GM03348 (cell line): ENCODE measurements at regions not wholly inside any gene's neighbourhood (a gene's known extent, or its start where the extent isn't known, plus 50 kb on each side); places are given as distances from the start of the nearest gene placed in this dataset.

Experiments used
- DNase-seq: peaks from one replicate; pipeline ENCODE4 v3.0.0; 2012; ENCODE audit warnings: low spot score

- no peak for DNase-seq
Observed at GRCh38 chr12:116402163-116402939, 124.9 kb upstream of the MED13L start.

- DNase-seq, result no peak
Observed at GRCh38 chr12:116403546-116403945, 126.1 kb upstream of the MED13L start.

- DNase-seq, result no peak
Observed at GRCh38 chr12:116404247-116404646, 126.8 kb upstream of the MED13L start.

GRCh38 chr12:116404913-116405611 lies 127.6 kb upstream of the MED13L start:
- DNase-seq, result no peak

- DNase-seq, result peak; percentile 88
Observed at GRCh38 chr12:116406529-116406928, 129.0 kb upstream of the MED13L start.

- no peak for DNase-seq
Observed at GRCh38 chr12:116408489-116409250, 131.2 kb upstream of the MED13L start.

- DNase-seq, result no peak
Observed at GRCh38 chr12:116411977-116412376, 134.5 kb upstream of the MED13L start.

GRCh38 chr12:116414891-116415290 lies 137.4 kb upstream of the MED13L start:
- DNase-seq, result no peak

GRCh38 chr12:116415408-116416108 lies 138.1 kb upstream of the MED13L start:
- DNase-seq, result no peak

GRCh38 chr12:116416166-116416565 lies 138.7 kb upstream of the MED13L start:
- no peak for DNase-seq

GRCh38 chr12:116418551-116418950 lies 140.6 kb upstream of the MAP1LC3B2 start:
- DNase-seq, result no peak

- no peak for DNase-seq
Observed at GRCh38 chr12:116420227-116420880, 138.8 kb upstream of the MAP1LC3B2 start.

GRCh38 chr12:116421785-116422538 lies 137.2 kb upstream of the MAP1LC3B2 start:
- no peak for DNase-seq

- peak; percentile 78 for DNase-seq
Observed at GRCh38 chr12:116423094-116423493, 136.1 kb upstream of the MAP1LC3B2 start.

- DNase-seq, result no peak
Observed at GRCh38 chr12:116425256-116426193, 133.7 kb upstream of the MAP1LC3B2 start.

GRCh38 chr12:116426391-116427136 lies 132.6 kb upstream of the MAP1LC3B2 start:
- peak; percentile 94 for DNase-seq

GRCh38 chr12:116427200-116427930 lies 131.8 kb upstream of the MAP1LC3B2 start:
- peak; percentile 17 for DNase-seq

- DNase-seq, result no peak
Observed at GRCh38 chr12:116429826-116430360, 129.3 kb upstream of the MAP1LC3B2 start.
